ENCODE measurements at regions not wholly inside any gene's neighbourhood (a gene's known extent, or its start where the extent isn't known, plus 50 kb on each side); places are given as distances from the start of the nearest gene placed in this dataset.
"Not testable (repeated sequence)": the region's sequence is repeated elsewhere in the genome, so short reads cannot be mapped to it uniquely, and the experiment has no call there.

GRCh38 chr4:116665716-116666115 lies 419.7 kb downstream of the TRAM1L1 start:
- DNase-seq (ENCODE audit: low read depth in 2 of 2) = no peak

DNA sequence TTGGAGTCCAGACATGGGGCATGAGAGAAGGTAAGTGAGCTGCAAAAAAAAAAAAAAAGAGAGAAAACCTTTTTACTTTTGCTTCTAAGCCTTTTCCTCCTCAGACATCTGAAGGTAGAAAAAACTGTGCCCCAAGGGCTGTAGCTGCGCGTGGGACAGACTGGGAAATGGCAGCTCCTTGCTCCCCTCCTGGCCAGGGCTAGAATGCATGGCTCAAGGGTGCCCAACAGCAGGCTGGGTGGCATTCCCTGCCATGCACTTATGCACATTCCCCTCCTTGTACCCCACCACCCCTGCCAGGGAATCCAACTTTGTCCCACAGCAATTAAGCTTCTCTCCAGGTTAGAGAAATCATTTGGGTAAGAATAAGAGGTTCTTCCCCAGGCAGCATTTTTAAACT lies 421.2 kb downstream of the TRAM1L1 start:
- no peak for DNase-seq (ENCODE audit: low read depth in 2 of 2)

DNA sequence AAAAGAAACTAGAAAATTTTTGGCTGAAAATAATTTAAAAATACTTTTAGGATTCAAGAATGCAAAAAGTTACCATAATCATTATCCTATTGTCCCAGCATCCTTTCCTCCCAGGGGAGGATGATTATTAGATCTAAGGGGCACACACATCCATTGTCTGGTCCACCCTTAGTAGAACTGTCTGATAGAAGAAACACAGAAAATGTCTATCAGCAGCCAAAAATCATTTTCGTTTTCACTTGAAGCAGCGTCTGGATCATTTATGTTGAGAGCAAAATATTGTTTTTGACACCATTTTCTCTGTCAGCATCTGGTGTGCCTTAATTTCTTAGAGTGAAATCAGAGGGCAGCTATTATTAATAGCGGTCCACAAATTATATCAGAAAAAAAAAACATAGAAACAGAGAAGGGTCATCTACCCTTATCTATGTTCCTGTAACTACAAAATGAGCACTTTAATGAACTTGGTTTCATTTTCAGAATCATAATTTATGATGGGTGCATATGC lies 446.3 kb downstream of the TRAM1L1 start:
- DNase-seq (ENCODE audit: low read depth in 2 of 2) = no peak

DNA sequence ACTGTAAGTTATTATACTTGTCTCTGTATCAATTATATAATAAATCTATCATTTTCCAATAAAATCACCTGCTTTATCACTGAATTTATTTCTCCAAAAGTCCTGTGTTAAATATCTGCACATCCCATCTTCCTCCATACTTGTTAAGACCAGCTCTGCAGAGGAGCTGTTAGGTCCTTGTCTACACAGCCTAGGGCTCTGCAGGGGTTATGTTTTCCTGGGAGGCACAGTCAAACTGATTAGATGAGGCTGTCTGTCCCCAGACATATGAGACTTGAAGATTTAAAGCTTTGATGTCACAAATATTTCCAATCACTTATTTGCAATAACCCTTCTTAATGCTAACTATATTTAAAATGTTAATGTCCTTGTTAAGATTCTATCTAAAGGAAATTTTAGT lies 446.8 kb downstream of the TRAM1L1 start:
- no peak for DNase-seq (ENCODE audit: low read depth in 2 of 2)

- DNase-seq (ENCODE audit: low read depth in 2 of 2) = no peak
Measured at GRCh38 chr4:116636917-116637316, 448.5 kb downstream of the TRAM1L1 start.

GRCh38 chr4:116632269-116632668 lies 453.1 kb downstream of the TRAM1L1 start:
- DNase-seq (ENCODE audit: low read depth in 2 of 2) = no peak

- DNase-seq (ENCODE audit: low read depth in 2 of 2) = no peak
Measured at GRCh38 chr4:116628598-116628997, 456.8 kb downstream of the TRAM1L1 start.

GRCh38 chr4:116627545-116627944 lies 457.8 kb downstream of the TRAM1L1 start:
- DNase-seq (ENCODE audit: low read depth in 2 of 2) = no peak

DNA sequence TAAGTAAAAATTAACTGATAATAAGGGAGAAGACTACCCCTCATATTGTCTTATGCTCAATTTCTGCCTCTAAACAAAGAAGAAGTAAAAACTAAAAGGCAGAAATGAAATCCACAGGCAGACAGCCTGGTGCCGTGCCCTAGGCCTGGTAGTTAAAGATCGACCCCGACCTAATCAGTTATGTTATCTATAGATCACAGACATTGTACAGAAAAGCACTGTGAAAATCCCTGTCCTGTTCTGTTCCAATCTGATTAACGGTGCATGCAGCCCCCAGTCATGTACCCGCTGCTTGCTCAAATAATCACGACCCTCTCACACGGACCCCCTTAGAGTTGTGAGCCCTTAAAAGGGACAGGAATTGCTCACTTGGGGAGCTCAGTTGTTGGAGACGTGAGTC lies 465.9 kb downstream of the TRAM1L1 start:
- DNase-seq (ENCODE audit: low read depth in 2 of 2) = not testable (repeated sequence)

- no peak for DNase-seq (ENCODE audit: low read depth in 2 of 2)
Measured at GRCh38 chr4:116618638-116619037, 466.7 kb downstream of the TRAM1L1 start.

DNA sequence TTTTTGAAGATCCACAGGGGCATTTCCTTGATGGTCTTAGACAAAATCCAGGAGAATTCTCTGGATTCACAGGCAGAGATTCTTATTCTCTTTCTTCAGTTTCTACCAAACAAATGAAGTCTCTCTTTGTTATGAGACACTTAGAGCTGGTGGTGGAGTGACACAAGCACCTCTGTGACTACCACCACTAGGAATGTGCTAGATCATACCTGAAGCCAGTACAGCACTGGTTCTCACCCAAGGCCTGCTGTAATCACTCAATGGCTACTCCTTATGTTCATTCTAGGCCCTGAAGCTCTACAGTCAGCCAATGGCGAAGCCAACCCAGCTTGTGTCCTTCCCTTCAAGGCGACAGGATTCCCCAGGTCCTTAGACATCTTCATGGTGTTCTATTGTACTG lies 482.3 kb downstream of the TRAM1L1 start:
- DNase-seq (ENCODE audit: low read depth in 2 of 2) = no peak

DNA sequence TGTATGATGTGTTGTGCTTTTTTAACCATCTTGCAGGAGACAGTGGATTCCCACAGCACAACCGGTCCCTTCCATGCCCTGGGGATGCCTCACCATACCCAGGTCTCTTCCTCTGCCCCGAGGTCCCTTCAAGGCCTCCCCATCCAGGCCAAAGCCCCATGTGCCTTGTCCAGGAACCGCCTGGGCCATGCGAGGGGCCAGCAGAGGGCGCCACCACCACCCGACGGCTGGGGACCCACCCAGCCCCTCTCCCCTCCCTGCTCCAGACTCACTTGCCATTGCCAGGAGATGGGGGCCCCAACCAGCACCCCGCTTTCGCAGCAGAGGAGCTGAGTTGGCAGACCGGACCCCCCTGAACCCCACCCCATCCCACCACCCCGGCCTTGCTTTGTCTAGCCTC lies 485.5 kb downstream of the TRAM1L1 start:
- no peak for DNase-seq (ENCODE audit: low read depth in 2 of 2)

GRCh38 chr4:116598980-116599789 lies 486.2 kb downstream of the TRAM1L1 start:
- no peak for DNase-seq (ENCODE audit: low read depth in 2 of 2)

DNA sequence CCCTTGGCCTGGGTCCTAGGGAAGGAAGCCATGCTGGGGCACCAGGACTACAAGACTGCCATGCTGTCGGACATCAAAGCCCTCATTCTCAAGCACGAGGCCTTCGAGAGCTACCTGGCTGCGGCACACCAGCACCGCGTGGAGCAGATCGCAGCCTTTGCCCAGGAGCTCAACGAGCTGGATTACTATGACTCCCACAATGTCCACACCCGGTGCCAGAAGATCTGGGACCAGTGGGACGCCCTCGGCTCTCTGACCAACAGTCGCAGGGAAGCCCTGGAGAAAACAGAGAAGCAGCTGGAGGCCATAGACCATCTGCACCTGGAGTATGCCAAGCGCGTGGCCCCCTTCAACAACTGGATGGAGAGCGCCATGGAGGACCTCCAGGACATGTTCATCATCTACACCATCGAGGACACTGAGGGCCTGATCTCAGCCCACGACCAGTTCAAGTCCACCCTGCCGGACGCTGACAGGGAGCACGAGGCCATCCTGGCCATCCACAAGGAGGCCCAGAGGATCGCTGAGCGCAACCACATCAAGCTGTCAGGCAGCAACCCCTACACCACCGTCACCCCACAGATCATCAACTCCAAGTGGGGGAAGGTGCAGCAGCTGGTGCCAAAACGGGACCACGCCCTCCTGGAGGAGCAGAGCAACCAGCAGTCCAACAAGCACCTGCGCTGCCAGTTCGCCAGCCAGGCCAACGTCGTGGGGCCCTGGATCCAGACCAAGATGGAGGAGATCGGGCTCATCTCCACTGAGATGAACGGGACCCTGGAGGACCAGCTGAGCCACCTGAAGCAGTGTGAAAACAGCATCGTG lies 487.0 kb downstream of the TRAM1L1 start:
- no peak for DNase-seq (ENCODE audit: low read depth in 2 of 2)

DNA sequence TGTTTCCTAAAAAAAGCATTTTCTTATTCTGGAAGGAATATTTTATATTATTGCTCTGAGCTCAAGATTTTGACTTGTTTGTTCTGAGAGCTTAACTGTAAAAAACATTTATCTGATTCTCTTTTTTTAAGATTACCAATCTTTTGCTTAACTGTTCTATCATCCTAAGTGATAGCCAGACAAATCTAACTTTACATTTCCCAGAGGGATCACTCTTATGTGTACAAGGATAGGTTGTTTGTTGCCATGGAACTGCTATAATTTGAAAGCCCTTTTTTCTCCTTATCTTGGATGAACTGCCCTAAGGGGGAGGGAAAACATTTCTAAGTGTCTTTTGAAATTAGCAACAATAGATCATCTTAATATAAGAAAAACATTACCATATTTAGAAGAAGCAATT lies 494.7 kb downstream of the TRAM1L1 start:
- DNase-seq (ENCODE audit: low read depth in 2 of 2) = no peak

GRCh38 chr4:116588783-116589182 lies 496.6 kb downstream of the TRAM1L1 start:
- no peak for DNase-seq (ENCODE audit: low read depth in 2 of 2)

DNA sequence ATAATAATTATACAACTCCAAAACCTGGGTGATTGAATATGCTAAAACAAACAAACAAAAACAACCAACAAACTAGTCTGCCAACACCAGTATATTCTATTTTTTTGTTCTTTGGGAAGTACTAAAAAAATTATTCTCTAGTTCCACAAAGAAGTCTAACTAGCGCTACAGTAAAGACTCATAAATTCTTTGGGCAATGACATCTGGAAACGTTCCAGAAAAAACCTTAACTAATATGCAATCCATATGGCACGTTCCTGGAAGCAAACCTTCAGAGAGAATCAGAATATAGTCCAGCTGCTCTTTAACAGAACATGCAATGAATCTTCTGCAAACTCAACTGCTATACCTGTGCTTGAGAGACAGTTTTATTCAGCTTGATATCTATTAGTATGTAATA lies 500.1 kb downstream of the TRAM1L1 start:
- no peak for DNase-seq (ENCODE audit: low read depth in 2 of 2)

DNA sequence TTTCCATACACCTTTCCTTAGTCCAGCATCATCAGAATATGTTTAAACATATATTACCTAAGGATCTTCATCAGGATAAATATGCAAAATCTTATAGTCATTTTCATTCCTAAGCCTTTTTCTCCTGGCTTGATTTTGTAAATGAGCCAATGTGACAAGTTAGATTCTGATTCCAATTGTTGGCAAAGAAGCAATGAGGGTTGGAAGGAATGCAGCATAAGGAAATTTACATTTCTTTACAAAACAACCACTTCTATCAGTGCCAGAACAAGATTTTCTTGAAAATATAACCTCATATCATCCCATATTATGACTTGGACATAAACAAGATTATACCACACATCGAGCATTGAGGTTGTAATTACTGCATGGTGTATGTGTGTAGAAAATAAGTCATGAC lies 508.1 kb downstream of the TRAM1L1 start:
- DNase-seq (ENCODE audit: low read depth in 2 of 2) = no peak

DNA sequence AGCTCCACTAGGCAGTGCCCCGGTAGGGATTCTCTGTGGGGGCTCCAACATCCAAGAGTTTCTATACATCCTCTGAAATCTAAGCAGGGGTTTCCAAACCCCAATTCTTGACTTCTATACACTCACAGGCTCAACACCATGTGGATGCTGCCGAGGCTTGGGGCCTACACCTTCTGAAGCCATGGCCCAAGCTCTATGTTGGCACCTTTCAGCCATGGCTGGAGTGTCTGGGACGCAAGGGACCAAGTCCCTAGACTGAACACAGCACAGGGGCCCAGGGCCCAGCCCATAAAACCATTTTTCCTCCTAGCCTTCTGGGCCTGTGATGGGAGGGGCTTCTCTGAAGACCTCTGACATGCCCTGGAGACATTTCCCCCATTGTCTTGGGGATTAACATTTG lies 511.8 kb downstream of the TRAM1L1 start:
- no peak for DNase-seq (ENCODE audit: low read depth in 2 of 2)

- DNase-seq (ENCODE audit: low read depth in 2 of 2) = no peak
Measured at GRCh38 chr4:116561768-116562167, 523.6 kb downstream of the TRAM1L1 start.

DNA sequence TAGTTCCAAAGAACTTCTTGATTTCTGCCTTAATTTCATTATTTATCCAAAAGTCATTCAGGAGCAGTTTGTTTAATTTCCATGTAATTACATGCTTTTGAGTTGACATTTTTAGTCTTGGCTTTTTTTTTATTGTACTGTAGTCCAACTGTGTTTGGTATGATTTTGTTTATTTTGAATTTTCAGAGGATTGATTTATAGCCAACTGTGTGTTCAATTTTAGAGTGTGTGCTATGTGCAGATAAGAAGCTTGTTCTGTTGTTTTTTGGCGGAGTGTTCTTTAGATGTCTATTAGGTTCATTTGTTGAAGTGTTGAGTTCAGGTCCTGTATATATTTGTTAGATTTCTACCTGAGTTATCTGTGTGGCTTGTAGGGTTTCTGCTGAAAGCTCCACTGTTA lies 533.6 kb downstream of the TRAM1L1 start:
- DNase-seq (ENCODE audit: low read depth in 2 of 2) = no peak

DNA sequence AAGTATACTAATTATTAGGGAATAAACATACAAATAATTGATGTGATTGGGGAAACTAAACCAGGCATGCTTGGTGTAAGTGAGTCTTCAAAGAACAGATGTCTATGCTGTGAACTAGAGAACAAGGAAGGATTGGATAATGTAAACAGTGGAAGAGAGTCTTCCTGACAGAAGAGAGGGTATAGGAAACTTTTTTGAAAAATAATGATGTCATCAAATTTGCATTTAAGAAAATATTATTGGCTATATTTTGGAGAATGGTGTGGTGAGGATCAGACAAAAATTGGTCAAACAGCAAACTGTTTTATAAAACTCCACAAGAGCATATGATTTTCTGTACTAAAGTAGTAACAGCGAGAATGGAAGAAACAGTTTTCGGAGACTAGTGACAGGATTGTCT lies 537.7 kb downstream of the TRAM1L1 start:
- DNase-seq (ENCODE audit: low read depth in 2 of 2) = no peak

GRCh38 chr4:116546759-116547158 lies 538.6 kb downstream of the TRAM1L1 start:
- DNase-seq (ENCODE audit: low read depth in 2 of 2) = no peak

Data from stimulated activated CD8-positive, alpha-beta memory T cell treated with anti-CD3 and anti-CD28 coated beads, Interleukin-15, amount 100 ng/mL, for 48 hours (primary cell).